HEK293 (cell line): ENCODE measurements at regions not wholly inside any gene's neighbourhood (a gene's known extent, or its start where the extent isn't known, plus 50 kb on each side); places are given as distances from the start of the nearest gene placed in this dataset.

Source experiments
- CTCF ChIA-PET: fragments of 350-600 bp; formaldehyde crosslinking; extraction: SDS; loops from one replicate; lab custom pipeline; 2021; ENCODE audit warnings: antibody characterized with exemption; lab: Yijun Ruan, JAX
- POLR2A ChIA-PET: fragments of 300-600 bp; formaldehyde crosslinking; extraction: SDS; loops from one replicate; lab custom pipeline; 2020; ENCODE audit warnings: antibody characterized with exemption, inconsistent platforms; lab: Yijun Ruan, JAX
- H3K27ac ChIP-seq: fragments of 200-500 bp; sonication (Bioruptor generic); 2 replicates; pipeline ENCODE4 v1.5.1; 2014; ENCODE audit warnings: low read depth, low read length, control low read depth, inconsistent platforms; ENCODE audit errors: extremely low read depth
- H3K36me3 ChIP-seq, 2 experiments: fragments of 200-500 bp in 1 of 2; sonication (Bioruptor generic) in 1 of 2; 1 replicate in 1 of 2; 2 replicates in 1 of 2; pipeline ENCODE4 v1.5.1; 2014 to 2017; ENCODE audit warnings: inconsistent platforms in 2 of 2, low read length in 2 of 2; ENCODE audit not compliant: control insufficient read depth in 2 of 2, insufficient read depth in 1 of 2
- H3K4me1 ChIP-seq: fragments of 200-500 bp; sonication (Bioruptor generic); 2 replicates; pipeline ENCODE4 v1.5.1; 2014; ENCODE audit warnings: mild to moderate bottlenecking, low read length, inconsistent platforms; ENCODE audit not compliant: control insufficient read depth, insufficient read depth
- H3K4me3 ChIP-seq: 2 replicates; pipeline ENCODE4 v1.5.1; 2011; ENCODE audit warnings: low read depth, mild to moderate bottlenecking, control low read depth, low read length, moderate library complexity
- H3K9me3 ChIP-seq: fragments of 200-500 bp; sonication (Bioruptor generic); 2 replicates; pipeline ENCODE4 v1.5.1; 2014; ENCODE audit warnings: low read depth, low read length, inconsistent platforms; ENCODE audit not compliant: control insufficient read depth, insufficient read depth
- KLF1 ChIP-seq: fragments of 450-650 bp; formaldehyde crosslinking; IDR thresholded peaks from 2 replicates; pipeline ENCODE4 v1.5.1; 2016; ENCODE audit warnings: missing biosample characterization, missing genetic modification characterization
- PRDM6 ChIP-seq: fragments of 450-650 bp; formaldehyde crosslinking; IDR thresholded peaks from 2 replicates; pipeline ENCODE4 v1.5.1; 2017; ENCODE audit warnings: missing biosample characterization, missing genetic modification characterization
- ZBTB10 ChIP-seq: fragments of 450-650 bp; formaldehyde crosslinking; IDR thresholded peaks from 2 replicates; pipeline ENCODE4 v1.5.1; 2016; ENCODE audit warnings: missing biosample characterization, missing genetic modification characterization
- ZIC2 ChIP-seq: fragments of 450-650 bp; formaldehyde crosslinking; IDR thresholded peaks from 2 replicates; pipeline ENCODE4 v1.5.1; 2016; ENCODE audit warnings: missing biosample characterization, missing genetic modification characterization
- ZNF148 ChIP-seq: fragments of 450-650 bp; formaldehyde crosslinking; IDR thresholded peaks from 2 replicates; pipeline ENCODE4 v1.5.0; 2017; ENCODE audit warnings: missing biosample characterization, missing genetic modification characterization, borderline replicate concordance
- ZNF157 ChIP-seq: fragments of 450-650 bp; formaldehyde crosslinking; IDR thresholded peaks from 2 replicates; pipeline ENCODE4 v1.5.1; 2016; ENCODE audit warnings: missing biosample characterization, missing genetic modification characterization
- ZNF335 ChIP-seq: fragments of 450-650 bp; formaldehyde crosslinking; conservative IDR thresholded peaks from 2 replicates; pipeline ENCODE4 v1.5.1; 2016; ENCODE audit warnings: missing biosample characterization, missing genetic modification characterization
- ZNF449 ChIP-seq: fragments of 450-650 bp; formaldehyde crosslinking; IDR thresholded peaks from 2 replicates; pipeline ENCODE4 v1.5.1; 2017; ENCODE audit warnings: missing biosample characterization, mild to moderate bottlenecking, missing genetic modification characterization, moderate library complexity
- ZNF707 ChIP-seq: fragments of 450-650 bp; formaldehyde crosslinking; IDR thresholded peaks from 2 replicates; pipeline ENCODE4 v1.5.1; 2016; ENCODE audit warnings: missing biosample characterization, missing genetic modification characterization
- ZNF792 ChIP-seq: fragments of 450-650 bp; formaldehyde crosslinking; IDR thresholded peaks from 2 replicates; pipeline ENCODE4 v1.5.1; 2016; ENCODE audit warnings: missing biosample characterization, missing genetic modification characterization
- TF ChIP-seq, protein P1 (sequence below): fragments of 450-650 bp; formaldehyde crosslinking; IDR thresholded peaks from 2 replicates; pipeline ENCODE4 v1.5.1; 2017; ENCODE audit warnings: missing biosample characterization, missing genetic modification characterization

GRCh38 chr1:187384504-187384903 lies 555.8 kb downstream of the PLA2G4A start (continued):
- TF ChIP-seq ZNF148 (tag by site-specific recombination) (no peak), ZNF707 (no peak), ZNF335 (tag by site-specific recombination) (no peak), ZNF449 (tag by site-specific recombination) (no peak), ZNF792 (tag by site-specific recombination) (no peak)

DNA sequence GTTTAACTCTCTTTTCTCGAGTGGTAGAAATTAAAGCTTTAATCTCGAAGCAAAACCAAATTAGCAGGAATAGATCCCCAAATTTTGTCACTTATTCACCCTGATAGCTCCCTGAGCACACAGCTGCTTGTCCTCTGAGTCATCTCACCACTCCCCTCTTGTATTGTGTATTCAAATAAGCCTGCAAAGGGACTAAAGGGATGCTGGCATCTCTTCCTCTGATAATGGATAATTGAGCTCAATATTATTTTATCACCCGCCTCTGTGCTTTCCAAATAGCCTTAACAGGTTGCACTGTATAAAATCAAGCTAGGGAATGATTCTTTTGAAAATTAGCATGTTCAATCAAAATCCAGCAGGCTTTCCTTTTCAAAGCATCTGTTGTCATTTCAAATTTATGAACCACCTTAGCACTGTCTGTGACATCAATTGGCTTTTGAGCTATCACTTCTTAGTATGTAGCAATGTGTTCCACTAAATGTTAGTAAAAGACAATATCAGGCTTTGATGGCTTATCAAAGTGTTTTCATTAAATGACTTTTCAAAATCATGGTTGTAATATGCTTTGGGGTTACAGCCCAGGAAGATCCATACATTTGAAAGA lies 561.6 kb downstream of the PLA2G4A start:
- Histone ChIP-seq H3K4me1 (no peaks in the 10 kb centered on the region), H3K36me3 (no peaks in the 10 kb centered on the region), H3K9me3 (no peaks in the 10 kb centered on the region), H3K27ac (no peak overlapping the region), H3K4me3 (no peak overlapping the region)
- CTCF ChIA-PET = interaction anchor here (0.6 to 0.7 kb wide), 2 partner anchors 76 to 984 kb away, joined by 3 to 4 read pairs; no protein-coding TSS in a partner anchor
- POLR2A ChIA-PET = no interaction called here
- TF ChIP-seq ZIC2 (tag by site-specific recombination) = no peak
- TF ChIP-seq ZNF157 (tag by site-specific recombination) = no peak

DNA sequence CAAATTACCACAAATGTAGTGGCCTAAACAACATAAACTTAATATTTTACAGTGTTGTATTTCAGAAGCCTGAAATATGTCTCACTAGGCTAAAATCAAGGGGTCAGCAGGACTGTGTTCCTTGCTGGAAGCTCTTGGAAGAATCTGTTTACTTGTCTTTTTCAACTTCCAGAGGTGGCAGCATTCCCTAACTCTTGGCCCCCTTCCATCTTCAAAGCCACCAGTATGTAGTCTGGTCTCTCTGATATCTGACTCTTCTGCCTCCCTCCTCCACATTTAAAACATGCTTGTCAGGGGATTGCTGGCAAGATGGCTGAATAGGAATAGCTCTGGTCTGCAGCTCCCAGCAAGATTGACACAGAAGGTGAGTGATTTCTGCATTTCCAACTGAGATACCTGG lies 567.5 kb downstream of the PLA2G4A start:
- CTCF ChIA-PET = no interaction called here
- POLR2A ChIA-PET = no interaction called here
- Histone ChIP-seq H3K36me3 (no peaks in the 10 kb centered on the region), H3K4me1 (no peaks in the 10 kb centered on the region), H3K4me3 (no peak overlapping the region), H3K27ac (no peak overlapping the region), H3K9me3 (no peaks in the 10 kb centered on the region)
- TF ChIP-seq, protein P1, sequence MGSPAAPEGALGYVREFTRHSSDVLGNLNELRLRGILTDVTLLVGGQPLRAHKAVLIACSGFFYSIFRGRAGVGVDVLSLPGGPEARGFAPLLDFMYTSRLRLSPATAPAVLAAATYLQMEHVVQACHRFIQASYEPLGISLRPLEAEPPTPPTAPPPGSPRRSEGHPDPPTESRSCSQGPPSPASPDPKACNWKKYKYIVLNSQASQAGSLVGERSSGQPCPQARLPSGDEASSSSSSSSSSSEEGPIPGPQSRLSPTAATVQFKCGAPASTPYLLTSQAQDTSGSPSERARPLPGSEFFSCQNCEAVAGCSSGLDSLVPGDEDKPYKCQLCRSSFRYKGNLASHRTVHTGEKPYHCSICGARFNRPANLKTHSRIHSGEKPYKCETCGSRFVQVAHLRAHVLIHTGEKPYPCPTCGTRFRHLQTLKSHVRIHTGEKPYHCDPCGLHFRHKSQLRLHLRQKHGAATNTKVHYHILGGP (tag by site-specific recombination) = no peak
- TF ChIP-seq KLF1 (tag by site-specific recombination) = no peak
- no peak for TF ChIP-seq ZBTB10 (tag by site-specific recombination)
- TF ChIP-seq PRDM6 (tag by site-specific recombination) = no peak
